Hepatocyte (in vitro differentiated cells): ENCODE measurements at regions not wholly inside any gene's neighbourhood (a gene's known extent, or its start where the extent isn't known, plus 50 kb on each side); places are given as distances from the start of the nearest gene placed in this dataset.

ENCODE experiments used
- CTCF ChIP-seq: fragments of 200-600 bp; sonication (generic); IDR thresholded peaks from 2 replicates; pipeline ENCODE4 v1.5.1; 2016; ENCODE audit warnings: antibody characterized with exemption, mild to moderate bottlenecking; ENCODE audit not compliant: poor library complexity
- EZH2 ChIP-seq: fragments of 200-600 bp; sonication (generic); IDR thresholded peaks from 2 replicates; pipeline ENCODE4 v1.6.1; 2016; ENCODE audit warnings: antibody characterized with exemption, mild to moderate bottlenecking, borderline replicate concordance
- EZH2phosphoT487 ChIP-seq: fragments of 200-600 bp; sonication (generic); IDR thresholded peaks from one replicate; pipeline ENCODE4 v1.6.1; 2018; ENCODE audit warnings: antibody characterized with exemption, mild to moderate bottlenecking, low read depth, moderate library complexity; ENCODE audit not compliant: unreplicated experiment, severe bottlenecking

DNA sequence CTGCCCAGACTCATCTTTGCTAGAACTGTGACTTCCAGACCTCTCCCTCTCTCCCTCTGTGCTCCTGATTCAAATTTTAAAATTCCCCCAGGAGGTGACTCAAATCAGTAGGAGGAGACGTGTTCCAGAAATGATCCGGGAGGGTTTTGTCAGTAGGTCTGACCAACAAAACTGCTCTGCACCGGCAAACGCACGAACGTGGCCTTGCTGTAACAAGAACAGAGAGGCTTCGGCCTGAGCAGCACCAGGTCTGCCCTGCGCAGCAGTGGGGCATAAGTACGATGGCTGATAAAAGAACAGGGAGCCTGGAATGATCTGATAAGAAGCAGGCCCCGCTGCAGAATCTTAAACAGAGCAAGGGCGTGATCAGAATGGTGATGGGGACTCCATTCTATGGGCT lies 152.7 kb upstream of the AUTS2 start:
- no peak for TF ChIP-seq EZH2
- no peak for TF ChIP-seq EZH2phosphoT487
- TF ChIP-seq CTCF, result no peak
